NCI-H128 (cell line): ENCODE measurements at regions not wholly inside any gene's neighbourhood (a gene's known extent, or its start where the extent isn't known, plus 50 kb on each side); places are given as distances from the start of the nearest gene placed in this dataset.

ENCODE experiments used
- DNase-seq: peaks from one replicate; lab custom pipeline; 2025; ENCODE audit not compliant: unreplicated experiment; lab: John Stamatoyannopoulos, UW

GRCh38 chr5:72623323-72623722 lies 116.1 kb upstream of the ZNF366 start:
- DNase-seq: no peak

- no peak for DNase-seq
Measured at GRCh38 chr5:72622170-72622760, 115.1 kb upstream of the ZNF366 start.

- DNase-seq: no peak
Measured at GRCh38 chr5:72621576-72621975, 114.4 kb upstream of the ZNF366 start.

- DNase-seq: no peak
Measured at GRCh38 chr5:72619677-72620076, 112.5 kb upstream of the ZNF366 start.

GRCh38 chr5:72619251-72619650 lies 112.0 kb upstream of the ZNF366 start:
- DNase-seq: no peak

- no peak for DNase-seq
Measured at GRCh38 chr5:72618708-72619107, 111.5 kb upstream of the ZNF366 start.

GRCh38 chr5:72615061-72615460 lies 107.9 kb upstream of the ZNF366 start:
- no peak for DNase-seq

- DNase-seq: no peak
Measured at GRCh38 chr5:72613515-72613914, 106.3 kb upstream of the ZNF366 start.

GRCh38 chr5:72612810-72613209 lies 105.6 kb upstream of the ZNF366 start:
- no peak for DNase-seq

GRCh38 chr5:72611118-72611730 lies 104.0 kb upstream of the ZNF366 start:
- DNase-seq: peak; percentile 7

GRCh38 chr5:72608926-72609325 lies 101.7 kb upstream of the ZNF366 start:
- no peak for DNase-seq

- no peak for DNase-seq
Measured at GRCh38 chr5:72608297-72608696, 101.1 kb upstream of the ZNF366 start.

- DNase-seq: no peak
Measured at GRCh38 chr5:72607381-72607780, 100.2 kb upstream of the ZNF366 start.

- no peak for DNase-seq
Measured at GRCh38 chr5:72606525-72606924, 99.3 kb upstream of the ZNF366 start.

- no peak for DNase-seq
Measured at GRCh38 chr5:72605632-72606031, 98.4 kb upstream of the ZNF366 start.

- no peak for DNase-seq
Measured at GRCh38 chr5:72604798-72605154, 97.6 kb upstream of the ZNF366 start.

GRCh38 chr5:72604111-72604797 lies 97.0 kb upstream of the ZNF366 start:
- no peak for DNase-seq

GRCh38 chr5:72602696-72603685 lies 95.8 kb upstream of the ZNF366 start:
- DNase-seq: no peak

- no peak for DNase-seq
Measured at GRCh38 chr5:72601861-72602260, 94.7 kb upstream of the ZNF366 start.

- DNase-seq: no peak
Measured at GRCh38 chr5:72600391-72600981, 93.3 kb upstream of the ZNF366 start.
